Uterus (tissue), 3 donors: ENCODE measurements at regions not wholly inside any gene's neighbourhood (a gene's known extent, or its start where the extent isn't known, plus 50 kb on each side); places are given as distances from the start of the nearest gene placed in this dataset.

Source experiments
- DNase-seq, 2 donors: peaks; one replicate each; pipeline ENCODE4 v3.0.0-alpha.2; 2019 to 2020
- H3K27ac ChIP-seq, 2 donors: fragments of 200-600 bp; sonication (generic); 1 replicate in 1 of 2; 2 replicates in 1 of 2; pipeline ENCODE4 v1.5.1; 2016 to 2018
- H3K27me3 ChIP-seq, 2 donors: fragments of 200-600 bp; sonication (generic); one replicate each; pipeline ENCODE4 v1.5.1; 2018 to 2019; ENCODE audit warnings: control low read depth in 1 of 2
- H3K36me3 ChIP-seq, 2 donors: fragments of 200-600 bp; sonication (generic); one replicate each; pipeline ENCODE4 v1.5.1; 2019; ENCODE audit warnings: control low read depth in 1 of 2
- H3K4me1 ChIP-seq, 2 donors: fragments of 200-600 bp; sonication (generic); one replicate each; pipeline ENCODE4 v1.5.1; 2018 to 2019; ENCODE audit warnings: control low read depth in 1 of 2
- H3K4me3 ChIP-seq, 2 donors: fragments of 200-600 bp; sonication (generic); 1 replicate in 1 of 2; 2 replicates in 1 of 2; pipeline ENCODE4 v1.5.1; 2018 to 2019; ENCODE audit warnings: mild to moderate bottlenecking in 1 of 2
- H3K9me3 ChIP-seq, 2 donors: fragments of 200-600 bp; sonication (generic); one replicate each; pipeline ENCODE4 v1.5.1; 2019; ENCODE audit warnings: control low read depth in 1 of 2
- POLR2A ChIP-seq, 2 donors: fragments of 450-650 bp; IDR thresholded peaks; one replicate each; pipeline ENCODE4 v1.6.1; 2016; ENCODE audit warnings: antibody characterized with exemption in 2 of 2, mild to moderate bottlenecking in 1 of 2, moderate library complexity in 1 of 2
- intact Hi-C: fragments of 100-400 bp; cut with DNase I; formaldehyde crosslinking; loops from one replicate; pipeline ENCODE4 v1.15.1; 2023; ENCODE audit warnings: low total_unique reads
- TF ChIP-seq, protein P1 (sequence below), 4 experiments: fragments of 200-600 bp in 2 of 4; fragments of 450-650 bp in 2 of 4; sonication (generic) in 2 of 4; IDR thresholded peaks; one replicate each; pipeline ENCODE4 v1.5.1; 2016 to 2019; ENCODE audit warnings: antibody characterized with exemption in 4 of 4, mild to moderate bottlenecking in 2 of 4, moderate library complexity in 1 of 4
- donor health status: DM: yes; HTN: yes; CAD: no.

GRCh38 chr20:39936401-39936800 lies 752.6 kb downstream of the MAFB start:
- no peak overlapping the region for H3K4me3 ChIP-seq
- no peaks in the 10 kb centered on the region for H3K9me3 ChIP-seq
- no peak for DNase-seq
- H3K36me3 ChIP-seq = no peaks in the 10 kb centered on the region
- no peaks in the 10 kb centered on the region for H3K4me1 ChIP-seq
- TF ChIP-seq, protein P1, sequence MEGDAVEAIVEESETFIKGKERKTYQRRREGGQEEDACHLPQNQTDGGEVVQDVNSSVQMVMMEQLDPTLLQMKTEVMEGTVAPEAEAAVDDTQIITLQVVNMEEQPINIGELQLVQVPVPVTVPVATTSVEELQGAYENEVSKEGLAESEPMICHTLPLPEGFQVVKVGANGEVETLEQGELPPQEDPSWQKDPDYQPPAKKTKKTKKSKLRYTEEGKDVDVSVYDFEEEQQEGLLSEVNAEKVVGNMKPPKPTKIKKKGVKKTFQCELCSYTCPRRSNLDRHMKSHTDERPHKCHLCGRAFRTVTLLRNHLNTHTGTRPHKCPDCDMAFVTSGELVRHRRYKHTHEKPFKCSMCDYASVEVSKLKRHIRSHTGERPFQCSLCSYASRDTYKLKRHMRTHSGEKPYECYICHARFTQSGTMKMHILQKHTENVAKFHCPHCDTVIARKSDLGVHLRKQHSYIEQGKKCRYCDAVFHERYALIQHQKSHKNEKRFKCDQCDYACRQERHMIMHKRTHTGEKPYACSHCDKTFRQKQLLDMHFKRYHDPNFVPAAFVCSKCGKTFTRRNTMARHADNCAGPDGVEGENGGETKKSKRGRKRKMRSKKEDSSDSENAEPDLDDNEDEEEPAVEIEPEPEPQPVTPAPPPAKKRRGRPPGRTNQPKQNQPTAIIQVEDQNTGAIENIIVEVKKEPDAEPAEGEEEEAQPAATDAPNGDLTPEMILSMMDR (IDR thresholded peaks at IDR 0.05) = no peak
- TF ChIP-seq POLR2A (IDR thresholded peaks at IDR 0.05) = no peak
- no peak overlapping the region for H3K27ac ChIP-seq
- intact Hi-C loops = no loop called here
- H3K27me3 ChIP-seq = no peaks in the 10 kb centered on the region

DNA sequence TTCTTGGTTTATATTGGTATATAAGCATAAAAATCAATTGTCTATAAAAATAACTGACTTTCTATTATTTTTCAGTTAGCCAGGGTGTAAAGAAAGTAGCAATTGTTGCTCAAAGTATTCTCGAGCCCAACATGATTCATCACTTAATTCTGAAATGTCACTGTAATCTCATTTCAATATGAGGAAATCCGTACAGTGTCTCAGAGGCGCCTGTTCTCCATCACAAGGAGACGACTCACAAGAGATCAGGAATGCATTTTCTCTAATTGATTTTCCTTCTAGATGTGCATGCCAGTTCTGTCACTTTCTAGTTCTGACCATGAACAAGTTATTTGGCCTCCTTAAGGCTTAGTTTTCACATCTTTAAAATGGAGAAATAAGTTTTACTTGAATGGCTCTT lies 753.1 kb downstream of the MAFB start:
- Histone ChIP-seq H3K36me3 (no peaks in the 10 kb centered on the region), H3K27ac (no peak overlapping the region), H3K4me1 (no peaks in the 10 kb centered on the region), H3K4me3 (no peak overlapping the region), H3K27me3 (no peaks in the 10 kb centered on the region), H3K9me3 (no peaks in the 10 kb centered on the region)
- DNase-seq = no peak
- intact Hi-C loops = no loop called here
- TF ChIP-seq, protein P1 (IDR thresholded peaks at IDR 0.05) = no peak
- no peak for TF ChIP-seq POLR2A (IDR thresholded peaks at IDR 0.05)

DNA sequence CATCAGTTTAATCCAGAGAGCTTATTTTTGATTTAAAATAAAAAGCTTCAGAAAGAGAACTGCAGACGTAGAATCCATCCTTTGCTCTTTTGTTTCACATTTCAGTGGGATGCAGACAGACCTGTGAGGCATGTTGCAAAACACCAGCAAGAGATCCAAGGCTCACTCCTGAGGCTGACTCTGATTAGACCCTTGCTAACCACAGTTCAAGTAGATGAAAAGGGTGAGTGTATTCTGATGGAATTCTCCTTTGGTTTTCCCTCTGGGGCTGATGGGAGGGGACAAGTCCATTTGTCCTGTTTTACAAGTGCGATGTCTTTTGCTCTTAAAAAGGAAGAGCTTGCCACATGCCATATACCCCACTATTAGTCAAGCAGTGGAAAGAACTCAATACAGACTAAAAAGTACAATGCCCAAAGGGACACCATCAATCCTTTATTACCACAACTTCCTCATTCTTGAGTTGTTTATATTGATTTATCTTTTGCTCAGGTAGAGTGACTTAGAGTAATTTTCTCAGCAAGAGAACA lies 772.7 kb downstream of the MAFB start:
- TF ChIP-seq, protein P1 (IDR thresholded peaks at IDR 0.05) = no peak
- no peak for TF ChIP-seq POLR2A (IDR thresholded peaks at IDR 0.05)
- DNase-seq = no peak
- Histone ChIP-seq H3K36me3 (no peaks in the 10 kb centered on the region), H3K27me3 (no peaks in the 10 kb centered on the region), H3K4me1 (no peaks in the 10 kb centered on the region), H3K4me3 (no peak overlapping the region), H3K9me3 (no peaks in the 10 kb centered on the region), H3K27ac (no peak overlapping the region)
- intact Hi-C loops = no loop called here

DNA sequence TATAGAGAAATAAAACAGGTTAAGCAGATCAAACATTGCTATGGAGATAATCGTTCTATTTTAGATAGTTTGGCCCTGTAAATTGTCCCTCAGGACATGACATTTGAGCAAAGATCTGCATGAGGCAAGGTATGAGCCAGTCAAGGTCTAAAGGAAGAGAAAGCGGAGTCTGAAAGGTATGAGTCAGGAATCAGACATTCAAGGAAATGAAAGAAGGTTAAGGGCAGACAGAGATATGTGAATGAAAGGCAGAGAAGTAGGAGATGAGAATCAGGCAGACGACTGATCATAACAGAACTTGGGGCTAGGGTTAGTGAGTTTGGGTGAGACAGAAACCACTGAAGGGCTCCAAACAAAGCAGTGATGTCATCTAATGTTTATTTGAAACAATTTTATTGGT lies 775.8 kb downstream of the MAFB start:
- Histone ChIP-seq H3K4me1 (no peaks in the 10 kb centered on the region), H3K36me3 (no peaks in the 10 kb centered on the region), H3K9me3 (no peaks in the 10 kb centered on the region), H3K27ac (no peak overlapping the region), H3K27me3 (no peaks in the 10 kb centered on the region), H3K4me3 (no peak overlapping the region)
- intact Hi-C loops = no loop called here
- no peak for DNase-seq
- TF ChIP-seq POLR2A (IDR thresholded peaks at IDR 0.05) = no peak
- TF ChIP-seq, protein P1 (IDR thresholded peaks at IDR 0.05) = no peak

GRCh38 chr20:39911497-39911896 lies 777.5 kb downstream of the MAFB start:
- DNase-seq = no peak
- no peaks in the 10 kb centered on the region for H3K9me3 ChIP-seq
- intact Hi-C loops = no loop called here
- no peaks in the 10 kb centered on the region for H3K36me3 ChIP-seq
- no peaks in the 10 kb centered on the region for H3K4me1 ChIP-seq
- no peak overlapping the region for H3K27ac ChIP-seq
- no peak for TF ChIP-seq POLR2A (IDR thresholded peaks at IDR 0.05)
- TF ChIP-seq, protein P1 (IDR thresholded peaks at IDR 0.05) = no peak
- no peaks in the 10 kb centered on the region for H3K27me3 ChIP-seq
- H3K4me3 ChIP-seq = no peak overlapping the region
